ENCODE measurements at regions not wholly inside any gene's neighbourhood (a gene's known extent, or its start where the extent isn't known, plus 50 kb on each side); places are given as distances from the start of the nearest gene placed in this dataset.

- TF ChIP-seq BCL3 (IDR thresholded peaks at IDR 0.05) (no peak), RCOR1 (IDR thresholded peaks at IDR 0.05; ENCODE audit: low read depth, low read length) (no peak), RAD21 (conservative IDR thresholded peaks at IDR 0.05 in 1 of 2, IDR thresholded peaks at IDR 0.05 in 1 of 2) (peak in 1 of 2 experiments; percentile 31; a peak in 2 of 5 replicates), JUNB (IDR thresholded peaks at IDR 0.05) (no peak), RNF2 (IDR thresholded peaks at IDR 0.05; ENCODE audit: borderline replicate concordance, low read depth) (no peak), BHLHE40 (IDR thresholded peaks at IDR 0.05; ENCODE audit: low read depth, low read length) (no peak), HES2 (IDR thresholded peaks at IDR 0.05) (no peak), ZC3H11A (IDR thresholded peaks at IDR 0.05) (no peak), TP53 (CRISPR knock-in tag; IDR thresholded peaks at IDR 0.05) (no peak), MYC (IDR thresholded peaks at IDR 0.05; ENCODE audit: borderline replicate concordance, low read length) (no peak), CBX8 (IDR thresholded peaks at IDR 0.05) (no peak), HOXB5 (CRISPR knock-in tag; IDR thresholded peaks at IDR 0.05) (no peak), ZSCAN20 (CRISPR knock-in tag; IDR thresholded peaks at IDR 0.05) (no peak), CHD4 (IDR thresholded peaks at IDR 0.05; ENCODE audit: borderline replicate concordance) (no peak), ELK1 (IDR thresholded peaks at IDR 0.05; ENCODE audit: low read depth, low read length) (no peak), CHD2 (IDR thresholded peaks at IDR 0.05; ENCODE audit: low read length, partially characterized antibody) (no peak), CTCF (IDR thresholded peaks at IDR 0.05) (peak; percentile 29; the same call in 1 of the 3 replicates), MAX (IDR thresholded peaks at IDR 0.05) (no peak), FOXS1 (CRISPR knock-in tag; IDR thresholded peaks at IDR 0.05) (no peak), POLR2AphosphoS2 (conservative IDR thresholded peaks at IDR 0.05; ENCODE audit: low read length) (no peak), HOXB13 (CRISPR knock-in tag; IDR thresholded peaks at IDR 0.05; ENCODE audit: low read depth) (no peak), KDM5A (IDR thresholded peaks at IDR 0.05) (no peak), HMGXB4 (CRISPR knock-in tag; IDR thresholded peaks at IDR 0.05; ENCODE audit: borderline replicate concordance) (no peak), CBX2 (IDR thresholded peaks at IDR 0.05; ENCODE audit: borderline replicate concordance, low read depth) (no peak), FOSL2 (IDR thresholded peaks at IDR 0.05) (no peak), FOSL2 (CRISPR knock-in tag; IDR thresholded peaks at IDR 0.05) (peak; percentile 40; the same call in 1 of the 2 replicates), CEBPB (IDR thresholded peaks at IDR 0.05) (no peak), EHF (CRISPR knock-in tag; IDR thresholded peaks at IDR 0.05) (no peak), FOSB (CRISPR knock-in tag; IDR thresholded peaks at IDR 0.05) (no peak), EP300 (IDR thresholded peaks at IDR 0.05) (no peak), HEYL (CRISPR knock-in tag; IDR thresholded peaks at IDR 0.05) (no peak), RFX5 (IDR thresholded peaks at IDR 0.05) (no peak)
Observed at GRCh38 chr12:124720004-124720680, 143.5 kb downstream of the SCARB1 start (continued).

Data from A549 (cell line).